Endothelial cell of umbilical vein (primary cell): ENCODE measurements at regions not wholly inside any gene's neighbourhood (a gene's known extent, or its start where the extent isn't known, plus 50 kb on each side); places are given as distances from the start of the nearest gene placed in this dataset.
"Not testable (repeated sequence)": the region's sequence is repeated elsewhere in the genome, so short reads cannot be mapped to it uniquely, and the experiment has no call there.

ENCODE experiments used
- BruUV-seq: library from RNA; stranded (reverse); fragments of 400-500 nt; replicated peaks from 2 replicates; lab custom pipeline; 2021; lab: Mats Ljungman, UMichigan
- CTCF ChIA-PET: fragments of 300-600, 350-600 bp; sonication (Branson Sonifier 250); formaldehyde crosslinking; loops from one replicate; lab custom pipeline; 2021; ENCODE audit warnings: antibody characterized with exemption, inconsistent platforms; lab: Charles Lee
- POLR2A ChIA-PET: fragments of 300-600, 350-600 bp; sonication (Branson Sonifier 250); formaldehyde crosslinking; loops from one replicate; lab custom pipeline; 2021; ENCODE audit warnings: antibody characterized with exemption, inconsistent platforms; lab: Charles Lee
- DNase-seq: peaks from one replicate; pipeline ENCODE4 v3.0.0-alpha.2; 2011; ENCODE audit warnings: low read depth, low spot score
- FAIRE-seq: peaks from 2 replicates; lab custom pipeline; 2011; peaks lifted over from hg19 to GRCh38; lab: Jason Lieb, UNC
- H2AFZ ChIP-seq: 2 replicates; pipeline ENCODE4 v1.6.0; 2012; ENCODE audit warnings: low read depth, low read length, control low read depth, inconsistent platforms
- H3K27ac ChIP-seq: 2 replicates; pipeline ENCODE4 v1.5.1; 2011; ENCODE audit warnings: low read depth, mild to moderate bottlenecking, control low read depth, low read length, moderate library complexity; ENCODE audit not compliant: insufficient read depth
- H3K27me3 ChIP-seq, 2 experiments: 2 replicates each; pipeline versions ENCODE4 v1.6.0 to v1.6.1; 2011; ENCODE audit warnings: low read length in 2 of 2, mixed read lengths in 1 of 2; ENCODE audit not compliant: control insufficient read depth in 2 of 2, insufficient read depth in 2 of 2
- H3K36me3 ChIP-seq, 2 experiments: 2 replicates in 1 of 2; 3 replicates in 1 of 2; pipeline ENCODE4 v1.5.1; 2011; ENCODE audit warnings: low read length in 2 of 2, mild to moderate bottlenecking in 1 of 2, moderate library complexity in 1 of 2; ENCODE audit not compliant: control insufficient read depth in 2 of 2, insufficient read depth in 2 of 2; ENCODE audit errors: extremely low read depth in 1 of 2
- H3K4me1 ChIP-seq: 3 replicates; pipeline ENCODE4 v1.5.1; 2011; ENCODE audit warnings: mild to moderate bottlenecking, low read length; ENCODE audit not compliant: control insufficient read depth, insufficient read depth; ENCODE audit errors: extremely low read depth
- H3K4me2 ChIP-seq: 2 replicates; pipeline ENCODE4 v1.6.1; 2011; ENCODE audit warnings: low read length, control low read depth, mixed read lengths; ENCODE audit not compliant: insufficient read depth
- H3K4me3 ChIP-seq, 3 experiments: fragments of 200-600 bp in 1 of 3; sonication (generic), shearing (Covaris generic) in 1 of 3; replicated peaks in 1 of 3; 2 replicates each; pipeline ENCODE4 v1.5.1; 2011 to 2016; ENCODE audit warnings: control low read depth in 3 of 3, low read length in 3 of 3, mild to moderate bottlenecking in 2 of 3, inconsistent platforms in 1 of 3, low read depth in 1 of 3, moderate library complexity in 1 of 3; ENCODE audit not compliant: insufficient read depth in 1 of 3
- H3K79me2 ChIP-seq: 2 replicates; pipeline ENCODE4 v1.6.0; 2012; ENCODE audit warnings: low read length, inconsistent platforms; ENCODE audit not compliant: control insufficient read depth, insufficient read depth
- H3K9ac ChIP-seq: replicated peaks from 2 replicates; pipeline ENCODE3; 2011; ENCODE audit warnings: low read length, control low read depth; ENCODE audit not compliant: insufficient read depth; ENCODE audit errors: extremely low read depth
- H3K9me1 ChIP-seq: replicated peaks from 3 replicates; pipeline ENCODE4 v1.6.0; 2011; ENCODE audit warnings: mild to moderate bottlenecking, low read length; ENCODE audit not compliant: control insufficient read depth, insufficient read depth; ENCODE audit errors: extremely low read depth
- H3K9me3 ChIP-seq: replicated peaks from 2 replicates; pipeline ENCODE4 v1.5.1; 2012; ENCODE audit warnings: low read length, inconsistent platforms; ENCODE audit not compliant: control insufficient read depth, insufficient read depth
- H4K20me1 ChIP-seq: replicated peaks from 2 replicates; pipeline ENCODE3; 2011; ENCODE audit warnings: mild to moderate bottlenecking, low read length; ENCODE audit not compliant: control insufficient read depth, insufficient read depth; ENCODE audit errors: extremely low read depth
- CTCF ChIP-seq, 2 donors: IDR thresholded peaks; 1 replicate in 1 of 2; 2 replicates in 1 of 2; pipeline ENCODE4 v1.5.1; 2011; ENCODE audit warnings: low read length in 2 of 2, mild to moderate bottlenecking in 2 of 2, moderate library complexity in 2 of 2, control low read depth in 1 of 2, inconsistent platforms in 1 of 2, low read depth in 1 of 2; ENCODE audit not compliant: insufficient read depth in 1 of 2; ENCODE audit errors: extremely low read depth in 1 of 2
- EZH2 ChIP-seq: IDR thresholded peaks from 2 replicates; pipeline ENCODE4 v1.6.1; 2012; ENCODE audit warnings: borderline replicate concordance, low read depth, mild to moderate bottlenecking, moderate library complexity, low read length, inconsistent platforms; ENCODE audit not compliant: severe bottlenecking
- FOS ChIP-seq: IDR thresholded peaks from 2 replicates; pipeline ENCODE4 v1.6.1; 2011; ENCODE audit warnings: mild to moderate bottlenecking, low read length, moderate library complexity, borderline replicate concordance; ENCODE audit not compliant: insufficient read depth
- GATA2 ChIP-seq: IDR thresholded peaks from 2 replicates; pipeline ENCODE4 v1.7.0; 2011; ENCODE audit warnings: low read depth, mild to moderate bottlenecking, moderate library complexity, mixed read lengths, low read length; ENCODE audit not compliant: insufficient read length, insufficient read depth
- JUN ChIP-seq: IDR thresholded peaks from 2 replicates; pipeline ENCODE4 v1.6.1; 2011; ENCODE audit warnings: borderline replicate concordance, low read depth; ENCODE audit not compliant: insufficient read length, insufficient read depth
- MAX ChIP-seq: IDR thresholded peaks from 2 replicates; pipeline ENCODE4 v1.6.1; 2011; ENCODE audit not compliant: insufficient read depth, insufficient read length
- MYC ChIP-seq: IDR thresholded peaks from one replicate; pipeline ENCODE4 v1.6.1; 2011; ENCODE audit warnings: mild to moderate bottlenecking, low read depth, low read length
- POLR2A ChIP-seq: IDR thresholded peaks from 2 replicates; pipeline ENCODE4 v1.6.1; 2012; ENCODE audit warnings: low read depth, mild to moderate bottlenecking, control low read depth, low read length
- POLR2AphosphoS5 ChIP-seq: IDR thresholded peaks from 2 replicates; pipeline ENCODE4 v1.6.1; 2012; ENCODE audit warnings: low read depth, mild to moderate bottlenecking, control low read depth, low read length, moderate library complexity; ENCODE audit not compliant: insufficient read depth
- dilution Hi-C: fragments of 300-500 bp; cut with MboI; formaldehyde crosslinking; loops from one replicate; pipeline ENCODE4 v1.15.0; 2019; ENCODE audit warnings: low sequenced_read_pairs; ENCODE audit not compliant: extremely low pct_ligation_motif_present
- intact Hi-C: fragments of 100-400 bp; cut with micrococcal nuclease; formaldehyde crosslinking; loops from one replicate; pipeline ENCODE4 v1.10.0; 2022

- dilution Hi-C loops, H3K36me3 ChIP-seq, H3K9me3 ChIP-seq, POLR2A ChIA-PET, BruUV-seq, DNase-seq, H3K27ac ChIP-seq, H3K4me3 ChIP-seq, H3K9ac ChIP-seq, CTCF ChIA-PET, H3K9me1 ChIP-seq, H2AFZ ChIP-seq, H3K27me3 ChIP-seq, intact Hi-C loops, H3K4me1 ChIP-seq, H3K4me2 ChIP-seq, H4K20me1 ChIP-seq, FAIRE-seq, H3K79me2 ChIP-seq: not testable (repeated sequence)
Observed at GRCh38 chr2:34677119-34677531, 1078.0 kb upstream of the FAM98A start.

- Histone ChIP-seq H3K4me1 (no peaks in the 10 kb centered on the region), H2AFZ (no peak overlapping the region), H3K27me3 (no peaks in the 10 kb centered on the region), H3K9ac (no peak overlapping the region), H3K36me3 (no peaks in the 10 kb centered on the region), H3K4me3 (no peak overlapping the region), H3K4me2 (no peak overlapping the region), H3K27ac (no peak overlapping the region), H4K20me1 (no peaks in the 10 kb centered on the region), H3K9me1 (no peaks in the 10 kb centered on the region), H3K9me3 (peaks cover under 1% of the 10 kb centered on the region), H3K79me2 (no peaks in the 10 kb centered on the region)
- dilution Hi-C loops, result no loop called here
- DNase-seq, result no peak
- intact Hi-C loops, result no loop called here
- ChIA-PET CTCF (no interaction called here), POLR2A (no interaction called here)
- no peak for FAIRE-seq
- no TSS peak for BruUV-seq
- TF ChIP-seq POLR2A, result no peak
- no peak for TF ChIP-seq CTCF (IDR thresholded peaks at IDR 0.05; ENCODE audit: extremely low read depth in 1 of 2, insufficient read depth in 1 of 2, low read depth in 1 of 2, low read length in 2 of 2)
- TF ChIP-seq FOS, result no peak
- TF ChIP-seq MYC, result no peak
- no peak for TF ChIP-seq JUN
- TF ChIP-seq EZH2, result no peak
- TF ChIP-seq GATA2, result no peak
- no peak for TF ChIP-seq POLR2AphosphoS5
- TF ChIP-seq MAX, result no peak
Observed at GRCh38 chr2:34670482-34670881, 1071.4 kb upstream of the FAM98A start.
